ENCODE measurements at regions not wholly inside any gene's neighbourhood (a gene's known extent, or its start where the extent isn't known, plus 50 kb on each side); places are given as distances from the start of the nearest gene placed in this dataset.

DNA sequence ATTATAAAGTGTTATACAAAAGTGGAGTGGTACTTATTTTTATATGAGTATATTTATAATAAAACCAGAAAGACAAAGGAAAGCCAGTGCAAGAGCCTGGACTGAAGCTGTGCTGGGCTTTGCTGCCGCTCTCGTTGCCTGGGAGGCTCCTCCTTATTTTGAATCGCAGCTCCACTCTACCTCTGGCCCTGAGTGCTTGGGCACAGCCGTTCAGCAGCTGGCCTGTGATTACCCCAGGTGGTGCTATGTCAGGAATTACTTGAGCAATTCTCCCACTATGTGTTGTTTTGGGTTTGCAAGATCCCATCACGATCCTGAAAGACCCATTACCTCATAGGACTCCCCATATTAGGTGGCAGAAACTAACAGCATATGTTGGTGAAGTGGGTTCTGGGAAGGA, 53.0 kb upstream of the LCLAT1 start:
- TF ChIP-seq, protein P1, sequence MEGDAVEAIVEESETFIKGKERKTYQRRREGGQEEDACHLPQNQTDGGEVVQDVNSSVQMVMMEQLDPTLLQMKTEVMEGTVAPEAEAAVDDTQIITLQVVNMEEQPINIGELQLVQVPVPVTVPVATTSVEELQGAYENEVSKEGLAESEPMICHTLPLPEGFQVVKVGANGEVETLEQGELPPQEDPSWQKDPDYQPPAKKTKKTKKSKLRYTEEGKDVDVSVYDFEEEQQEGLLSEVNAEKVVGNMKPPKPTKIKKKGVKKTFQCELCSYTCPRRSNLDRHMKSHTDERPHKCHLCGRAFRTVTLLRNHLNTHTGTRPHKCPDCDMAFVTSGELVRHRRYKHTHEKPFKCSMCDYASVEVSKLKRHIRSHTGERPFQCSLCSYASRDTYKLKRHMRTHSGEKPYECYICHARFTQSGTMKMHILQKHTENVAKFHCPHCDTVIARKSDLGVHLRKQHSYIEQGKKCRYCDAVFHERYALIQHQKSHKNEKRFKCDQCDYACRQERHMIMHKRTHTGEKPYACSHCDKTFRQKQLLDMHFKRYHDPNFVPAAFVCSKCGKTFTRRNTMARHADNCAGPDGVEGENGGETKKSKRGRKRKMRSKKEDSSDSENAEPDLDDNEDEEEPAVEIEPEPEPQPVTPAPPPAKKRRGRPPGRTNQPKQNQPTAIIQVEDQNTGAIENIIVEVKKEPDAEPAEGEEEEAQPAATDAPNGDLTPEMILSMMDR (IDR thresholded peaks at IDR 0.05) = no peak
- no peak for TF ChIP-seq POLR2A (IDR thresholded peaks at IDR 0.05)
